ENCODE measurements at regions not wholly inside any gene's neighbourhood (a gene's known extent, or its start where the extent isn't known, plus 50 kb on each side); places are given as distances from the start of the nearest gene placed in this dataset.

- no peaks in the 10 kb centered on the region for H3K36me3 ChIP-seq (ENCODE audit: control insufficient read depth, insufficient read depth, low read length)
- H3K9me3 ChIP-seq (ENCODE audit: control insufficient read depth, insufficient read depth, low read length), result no peaks in the 10 kb centered on the region
- WGBS (ENCODE audit: insufficient coverage), result 74% methylated on average over 5 of the region's 11 CpGs
- H3K4me1 ChIP-seq (ENCODE audit: control insufficient read depth, insufficient read depth, low read length), result peaks cover 4% of the 10 kb centered on the region
- no peaks in the 10 kb centered on the region for H3K27me3 ChIP-seq (ENCODE audit: control insufficient read depth, insufficient read depth, low read length)
- H3K4me3 ChIP-seq (ENCODE audit: low read depth, low read length), result no peak overlapping the region
- H3K27ac ChIP-seq (ENCODE audit: low read depth, low read length), result no peak overlapping the region
- peak in 2 of 6 donors; percentile 5 to 65 for DNase-seq (ENCODE audit: low read depth in 4 of 6, low spot score in 6 of 6)
Measured at GRCh38 chr6:156437121-156437879, 339.9 kb upstream of the ARID1B start.

GRCh38 chr6:156434795-156435190 is 342.4 kb upstream of the ARID1B start:
- DNase-seq (ENCODE audit: low read depth in 4 of 6, low spot score in 6 of 6), result no peak
- Histone ChIP-seq H3K9me3 (ENCODE audit: control insufficient read depth, insufficient read depth, low read length) (no peaks in the 10 kb centered on the region), H3K36me3 (ENCODE audit: control insufficient read depth, insufficient read depth, low read length) (no peaks in the 10 kb centered on the region), H3K27me3 (ENCODE audit: control insufficient read depth, insufficient read depth, low read length) (no peaks in the 10 kb centered on the region), H3K27ac (ENCODE audit: low read depth, low read length) (no peak overlapping the region), H3K4me3 (ENCODE audit: low read depth, low read length) (no peak overlapping the region), H3K4me1 (ENCODE audit: control insufficient read depth, insufficient read depth, low read length) (peaks cover 4% of the 10 kb centered on the region)
- no CpG with 5 or more reads among the region's 2 CpGs for WGBS (ENCODE audit: insufficient coverage)

- no CpG with 5 or more reads among the region's 5 CpGs for WGBS (ENCODE audit: insufficient coverage)
- Histone ChIP-seq H3K4me1 (ENCODE audit: control insufficient read depth, insufficient read depth, low read length) (peaks cover 4% of the 10 kb centered on the region), H3K27me3 (ENCODE audit: control insufficient read depth, insufficient read depth, low read length) (no peaks in the 10 kb centered on the region), H3K36me3 (ENCODE audit: control insufficient read depth, insufficient read depth, low read length) (no peaks in the 10 kb centered on the region), H3K4me3 (ENCODE audit: low read depth, low read length) (no peak overlapping the region), H3K27ac (ENCODE audit: low read depth, low read length) (no peak overlapping the region), H3K9me3 (ENCODE audit: control insufficient read depth, insufficient read depth, low read length) (no peaks in the 10 kb centered on the region)
- DNase-seq (ENCODE audit: low read depth in 4 of 6, low spot score in 6 of 6), result no peak
Measured at GRCh38 chr6:156434049-156434794, 343.0 kb upstream of the ARID1B start.

DNA sequence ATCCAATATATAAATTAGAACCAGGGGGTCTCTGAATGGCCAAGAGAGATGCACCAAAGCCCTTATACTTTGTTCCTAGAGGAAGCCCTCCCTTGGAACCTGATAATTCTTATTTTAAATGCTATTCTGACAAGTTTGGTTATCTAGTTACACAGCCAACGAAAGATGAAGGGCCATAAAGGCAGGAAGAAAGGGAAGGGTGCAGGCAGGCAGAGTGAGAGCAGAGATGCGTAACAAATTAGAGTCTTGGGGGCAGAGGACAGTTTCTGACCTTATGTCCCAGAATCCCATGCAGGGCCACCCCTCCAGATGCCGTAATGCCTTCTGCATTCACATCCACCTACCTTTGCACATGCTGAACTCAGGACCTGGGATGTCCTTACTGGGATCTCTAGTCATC is 344.6 kb upstream of the ARID1B start:
- Histone ChIP-seq H3K27ac (ENCODE audit: low read depth, low read length) (no peak overlapping the region), H3K36me3 (ENCODE audit: control insufficient read depth, insufficient read depth, low read length) (no peaks in the 10 kb centered on the region), H3K4me3 (ENCODE audit: low read depth, low read length) (no peak overlapping the region), H3K4me1 (ENCODE audit: control insufficient read depth, insufficient read depth, low read length) (peaks cover 4% of the 10 kb centered on the region), H3K27me3 (ENCODE audit: control insufficient read depth, insufficient read depth, low read length) (no peaks in the 10 kb centered on the region), H3K9me3 (ENCODE audit: control insufficient read depth, insufficient read depth, low read length) (no peaks in the 10 kb centered on the region)
- no peak for DNase-seq (ENCODE audit: low read depth in 4 of 6, low spot score in 6 of 6)
- WGBS (ENCODE audit: insufficient coverage), result 90% methylated on average over 1 of the region's 3 CpGs

DNA sequence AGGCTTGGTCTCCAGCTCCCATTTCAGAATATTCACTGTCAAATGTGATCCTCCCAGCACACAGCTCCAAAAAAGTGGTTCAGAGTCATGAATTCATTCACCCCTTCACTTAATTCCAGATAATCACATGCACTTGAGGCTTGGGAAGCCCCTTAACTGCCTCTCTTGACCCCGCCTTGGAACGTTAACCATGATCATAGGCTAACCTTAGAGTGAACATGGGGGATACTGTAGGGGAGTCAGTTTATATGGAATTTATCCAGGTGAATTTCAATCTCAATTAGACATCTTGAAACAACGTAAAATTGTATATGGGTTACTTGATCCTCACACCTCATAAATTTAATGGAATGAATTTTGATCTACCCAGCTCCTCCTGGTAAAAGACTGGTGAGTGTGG is 346.8 kb upstream of the ARID1B start:
- no peaks in the 10 kb centered on the region for H3K27me3 ChIP-seq (ENCODE audit: control insufficient read depth, insufficient read depth, low read length)
- WGBS (ENCODE audit: insufficient coverage), result no CpG with 5 or more reads among the region's 3 CpGs
- no peaks in the 10 kb centered on the region for H3K4me1 ChIP-seq (ENCODE audit: control insufficient read depth, insufficient read depth, low read length)
- no peak for DNase-seq (ENCODE audit: low read depth in 4 of 6, low spot score in 6 of 6)
- H3K36me3 ChIP-seq (ENCODE audit: control insufficient read depth, insufficient read depth, low read length), result no peaks in the 10 kb centered on the region
- H3K27ac ChIP-seq (ENCODE audit: low read depth, low read length), result no peak overlapping the region
- no peak overlapping the region for H3K4me3 ChIP-seq (ENCODE audit: low read depth, low read length)
- H3K9me3 ChIP-seq (ENCODE audit: control insufficient read depth, insufficient read depth, low read length), result no peaks in the 10 kb centered on the region

DNA sequence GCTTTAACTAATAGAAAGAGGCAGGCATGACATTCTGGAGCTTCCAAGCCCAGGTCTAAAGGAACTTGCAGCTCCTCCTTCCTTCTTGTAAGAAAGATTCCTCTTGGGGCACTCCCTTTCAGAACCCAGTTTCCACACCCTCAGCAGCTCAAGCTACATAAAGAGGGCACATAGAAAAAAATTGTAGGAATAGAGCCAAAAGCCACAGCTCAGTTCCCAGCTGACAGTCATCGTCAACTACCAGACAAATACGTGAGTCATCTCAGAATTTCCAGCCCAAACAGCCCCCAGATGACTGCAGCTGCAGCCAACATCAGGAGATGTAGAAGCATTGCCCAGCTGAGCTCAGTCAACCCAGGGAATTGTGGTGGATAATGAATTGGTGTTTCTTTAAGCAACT is 349.8 kb upstream of the ARID1B start:
- Histone ChIP-seq H3K36me3 (ENCODE audit: control insufficient read depth, insufficient read depth, low read length) (no peaks in the 10 kb centered on the region), H3K27ac (ENCODE audit: low read depth, low read length) (no peak overlapping the region), H3K27me3 (ENCODE audit: control insufficient read depth, insufficient read depth, low read length) (no peaks in the 10 kb centered on the region), H3K4me1 (ENCODE audit: control insufficient read depth, insufficient read depth, low read length) (no peaks in the 10 kb centered on the region), H3K9me3 (ENCODE audit: control insufficient read depth, insufficient read depth, low read length) (no peaks in the 10 kb centered on the region), H3K4me3 (ENCODE audit: low read depth, low read length) (no peak overlapping the region)
- DNase-seq (ENCODE audit: low read depth in 4 of 6, low spot score in 6 of 6), result peak in 1 of 6 donors; percentile 9
- no CpG with 5 or more reads among the region's 2 CpGs for WGBS (ENCODE audit: insufficient coverage)

- peak overlapping the region; percentile 8 for H3K27ac ChIP-seq (ENCODE audit: low read depth, low read length)
- H3K9me3 ChIP-seq (ENCODE audit: control insufficient read depth, insufficient read depth, low read length), result peaks cover 2% of the 10 kb centered on the region
- H3K27me3 ChIP-seq (ENCODE audit: control insufficient read depth, insufficient read depth, low read length), result no peaks in the 10 kb centered on the region
- no peaks in the 10 kb centered on the region for H3K36me3 ChIP-seq (ENCODE audit: control insufficient read depth, insufficient read depth, low read length)
- H3K4me1 ChIP-seq (ENCODE audit: control insufficient read depth, insufficient read depth, low read length), result no peaks in the 10 kb centered on the region
- WGBS (ENCODE audit: insufficient coverage), result 80% methylated on average over 1 of the region's 6 CpGs
- no peak overlapping the region for H3K4me3 ChIP-seq (ENCODE audit: low read depth, low read length)
- peak in 1 of 6 donors; percentile 15 for DNase-seq (ENCODE audit: low read depth in 4 of 6, low spot score in 6 of 6)
Measured at GRCh38 chr6:156425359-156426020, 351.7 kb upstream of the ARID1B start.

GRCh38 chr6:156423829-156424228 is 353.3 kb upstream of the ARID1B start:
- no peak for DNase-seq (ENCODE audit: low read depth in 4 of 6, low spot score in 6 of 6)
- Histone ChIP-seq H3K27ac (ENCODE audit: low read depth, low read length) (no peak overlapping the region), H3K36me3 (ENCODE audit: control insufficient read depth, insufficient read depth, low read length) (no peaks in the 10 kb centered on the region), H3K9me3 (ENCODE audit: control insufficient read depth, insufficient read depth, low read length) (peaks cover 2% of the 10 kb centered on the region), H3K4me1 (ENCODE audit: control insufficient read depth, insufficient read depth, low read length) (no peaks in the 10 kb centered on the region), H3K27me3 (ENCODE audit: control insufficient read depth, insufficient read depth, low read length) (no peaks in the 10 kb centered on the region), H3K4me3 (ENCODE audit: low read depth, low read length) (no peak overlapping the region)
- 87% methylated on average over 3 of the region's 3 CpGs for WGBS (ENCODE audit: insufficient coverage)

- no peak overlapping the region for H3K4me3 ChIP-seq (ENCODE audit: low read depth, low read length)
- H3K27me3 ChIP-seq (ENCODE audit: control insufficient read depth, insufficient read depth, low read length), result no peaks in the 10 kb centered on the region
- H3K4me1 ChIP-seq (ENCODE audit: control insufficient read depth, insufficient read depth, low read length), result no peaks in the 10 kb centered on the region
- WGBS (ENCODE audit: insufficient coverage), result 98% methylated on average over 5 of the region's 6 CpGs
- H3K9me3 ChIP-seq (ENCODE audit: control insufficient read depth, insufficient read depth, low read length), result peaks cover 2% of the 10 kb centered on the region
- H3K27ac ChIP-seq (ENCODE audit: low read depth, low read length), result no peak overlapping the region
- H3K36me3 ChIP-seq (ENCODE audit: control insufficient read depth, insufficient read depth, low read length), result no peaks in the 10 kb centered on the region
- no peak for DNase-seq (ENCODE audit: low read depth in 4 of 6, low spot score in 6 of 6)
Measured at GRCh38 chr6:156423075-156423474, 354.1 kb upstream of the ARID1B start.
